ENCODE measurements at regions not wholly inside any gene's neighbourhood (a gene's known extent, or its start where the extent isn't known, plus 50 kb on each side); places are given as distances from the start of the nearest gene placed in this dataset.

DNA sequence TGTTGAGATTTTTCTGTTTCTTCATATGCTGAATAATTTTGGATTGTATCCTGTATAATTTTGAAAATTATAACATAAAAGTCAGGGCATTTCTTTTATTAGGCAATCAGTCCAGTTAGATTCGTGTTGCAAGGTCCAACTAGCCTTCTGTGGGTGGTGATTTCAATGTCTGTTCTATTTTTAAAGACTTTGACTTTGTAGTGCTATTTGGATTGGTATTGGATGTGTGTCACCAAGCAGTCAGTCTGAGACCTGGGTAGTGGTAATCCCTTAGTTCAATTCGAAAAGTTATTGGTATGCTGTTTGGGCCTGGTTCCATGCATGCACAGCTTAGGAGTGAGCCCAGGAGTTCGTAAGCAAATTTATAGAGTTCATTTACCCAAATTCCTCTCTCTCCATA lies 82.2 kb downstream of the EPDR1 start:
- no peak for DNase-seq

DNA sequence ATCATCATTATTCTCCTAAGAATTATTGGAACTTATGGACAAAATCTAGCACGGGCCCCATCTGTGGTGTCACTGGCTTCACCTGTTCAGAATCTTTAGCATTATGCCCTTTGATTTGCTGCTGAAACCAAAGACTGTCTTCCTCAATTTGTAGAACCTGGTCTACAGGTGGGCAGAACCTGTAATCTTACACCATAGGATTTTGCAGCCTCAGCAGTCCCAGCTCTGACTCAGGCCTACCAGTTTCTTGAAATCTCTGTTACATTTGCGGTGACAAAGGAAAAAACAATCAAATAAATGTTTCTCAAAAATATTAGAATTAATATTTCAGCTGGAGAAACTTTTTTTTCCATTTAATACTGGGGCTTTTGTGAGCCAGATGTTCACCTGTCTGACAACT lies 86.1 kb downstream of the EPDR1 start:
- no peak for DNase-seq

DNA sequence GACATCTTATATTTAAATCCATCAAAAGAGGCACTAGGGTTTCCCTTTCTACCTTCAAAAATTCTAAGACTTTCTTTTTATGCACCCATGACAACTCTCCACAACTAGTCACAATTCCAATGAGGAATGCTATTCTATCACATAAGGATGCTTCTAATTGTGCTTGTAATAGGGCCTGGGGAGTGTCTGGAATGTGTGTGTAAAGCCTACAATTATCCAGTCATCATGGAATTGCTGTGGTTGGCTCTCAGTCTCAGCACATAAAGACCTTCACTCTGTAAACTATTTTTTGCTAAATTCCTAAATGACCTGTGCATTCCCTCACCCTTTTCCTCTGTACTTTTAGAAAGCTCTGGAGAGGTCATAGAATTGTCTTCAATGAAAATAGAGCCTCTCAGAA lies 86.7 kb downstream of the EPDR1 start:
- no peak for DNase-seq

DNA sequence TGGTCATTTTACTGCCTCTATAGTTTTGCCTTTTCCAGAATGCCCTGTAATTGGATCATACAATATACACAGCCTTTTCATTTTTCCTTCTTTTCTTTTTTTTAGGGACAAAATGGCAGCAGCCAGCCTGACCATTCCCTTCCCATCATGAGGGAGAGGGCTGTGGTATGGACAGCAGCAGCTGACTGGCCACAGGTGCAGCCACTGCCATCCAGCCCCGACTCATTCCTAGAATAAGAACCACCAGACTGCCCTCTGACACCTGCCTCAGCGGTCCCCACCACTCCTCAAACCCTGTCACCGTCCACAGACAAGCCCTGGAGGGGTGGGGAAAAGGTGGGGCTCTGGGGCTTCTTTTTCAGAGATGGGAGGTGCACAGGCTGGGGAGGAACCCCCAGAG lies 92.8 kb downstream of the EPDR1 start:
- no peak for DNase-seq

DNA sequence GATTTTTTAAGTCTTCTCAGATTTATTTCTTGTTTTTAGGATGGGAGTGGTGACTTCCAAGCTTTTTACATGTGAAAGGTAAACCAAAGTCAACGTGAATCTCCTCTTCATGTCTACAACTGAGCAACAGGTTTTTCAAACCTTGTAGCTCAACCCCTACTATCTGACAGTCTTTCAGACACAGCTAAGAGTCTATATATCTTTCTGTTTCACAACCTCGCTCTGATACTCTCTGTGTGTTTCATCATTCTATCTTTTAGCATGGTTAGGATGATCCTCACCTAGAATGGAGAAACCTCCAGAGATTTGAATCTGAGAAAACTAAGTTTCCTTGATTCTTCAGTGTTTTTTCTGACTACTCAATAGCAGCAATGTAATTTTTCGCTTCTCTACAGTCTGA lies 96.1 kb downstream of the EPDR1 start:
- no peak for DNase-seq

DNA sequence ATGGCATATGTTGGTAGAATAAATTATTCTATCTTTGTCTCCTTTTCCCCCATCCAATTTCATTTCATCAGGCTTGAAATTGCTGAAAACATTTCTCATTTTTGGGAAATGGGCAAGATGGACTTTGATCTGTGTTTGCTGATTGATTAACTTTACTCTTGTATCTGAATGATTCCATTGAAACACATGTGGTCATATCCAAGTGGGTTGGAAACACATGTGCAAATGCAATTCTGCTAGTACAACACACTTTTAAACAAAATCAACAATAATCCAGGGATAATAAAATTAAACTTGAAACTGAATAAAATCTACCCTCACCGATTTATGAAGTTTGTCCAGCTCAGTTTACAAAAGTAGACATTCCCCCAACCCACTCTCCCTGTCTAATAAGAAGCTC lies 96.9 kb downstream of the EPDR1 start:
- DNase-seq: no peak

DNA sequence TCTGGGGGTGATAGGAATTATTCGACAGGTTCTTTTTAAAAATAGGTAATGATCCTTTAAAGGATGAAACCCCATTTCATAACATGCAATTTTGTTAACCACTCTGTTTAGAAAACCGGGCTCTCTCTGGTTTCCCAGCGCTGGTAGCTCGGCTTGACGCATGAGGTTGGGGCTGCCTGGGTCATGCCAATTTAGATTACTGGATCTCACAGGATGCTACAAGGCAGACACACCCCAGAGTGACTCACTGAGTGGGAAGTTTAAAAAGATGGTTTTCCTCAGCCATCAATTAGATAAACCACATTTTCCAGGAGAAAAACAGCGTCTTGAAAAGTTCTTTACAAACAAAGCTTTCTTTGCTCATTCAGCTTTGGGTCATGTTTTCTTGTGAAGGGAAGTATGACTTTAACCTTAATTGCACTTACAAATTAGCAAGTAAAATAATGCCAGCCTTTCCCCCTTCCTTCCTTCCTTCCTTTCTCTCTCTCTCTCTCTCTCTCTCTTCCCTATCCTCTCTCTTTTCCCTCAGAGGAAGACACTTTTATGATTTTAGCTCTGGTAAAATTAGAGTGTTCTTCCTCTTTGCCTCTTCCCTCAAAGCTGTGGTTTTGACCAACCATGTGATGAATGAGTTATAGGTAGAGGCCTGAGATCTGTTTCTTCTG lies 99.8 kb downstream of the EPDR1 start:
- DNase-seq: no peak

DNA sequence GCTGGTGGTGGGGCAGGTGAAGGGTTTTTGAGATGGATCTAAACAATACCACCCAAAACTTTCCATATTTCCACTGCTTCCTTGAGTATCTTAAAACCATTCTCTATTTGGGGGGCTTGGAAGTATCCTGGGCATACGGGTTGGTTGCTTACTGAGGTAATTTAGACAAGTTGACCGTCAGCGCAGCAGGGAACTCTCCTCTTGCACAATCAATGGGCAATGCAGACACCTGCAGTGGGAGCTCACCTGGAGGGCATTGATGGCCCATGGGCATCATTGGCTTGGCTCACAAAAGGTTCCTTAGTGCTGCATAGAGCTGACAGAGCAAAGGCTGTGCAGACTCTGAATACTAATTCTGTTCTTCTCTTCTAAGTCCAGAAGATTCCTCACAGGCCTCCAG lies 101.5 kb downstream of the EPDR1 start:
- no peak for DNase-seq

DNA sequence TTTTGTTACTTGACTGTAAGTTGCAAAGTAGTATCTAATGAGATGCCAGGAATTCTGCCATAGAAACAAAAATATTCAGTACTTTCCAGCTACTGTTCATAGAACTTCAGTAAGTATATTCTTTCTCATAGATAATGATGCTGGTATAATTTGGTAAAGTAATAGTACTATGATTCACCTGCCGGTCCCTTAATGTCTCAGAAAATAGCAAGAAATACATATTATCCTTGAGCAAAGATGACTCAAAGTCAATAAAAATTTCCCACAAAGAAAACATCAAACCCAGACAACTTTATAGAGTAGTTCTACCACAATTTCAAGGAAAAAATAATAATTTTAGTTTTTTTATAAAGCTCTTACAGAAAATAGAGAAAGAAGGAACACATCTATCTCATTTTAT lies 105.4 kb downstream of the EPDR1 start:
- DNase-seq: no peak

DNA sequence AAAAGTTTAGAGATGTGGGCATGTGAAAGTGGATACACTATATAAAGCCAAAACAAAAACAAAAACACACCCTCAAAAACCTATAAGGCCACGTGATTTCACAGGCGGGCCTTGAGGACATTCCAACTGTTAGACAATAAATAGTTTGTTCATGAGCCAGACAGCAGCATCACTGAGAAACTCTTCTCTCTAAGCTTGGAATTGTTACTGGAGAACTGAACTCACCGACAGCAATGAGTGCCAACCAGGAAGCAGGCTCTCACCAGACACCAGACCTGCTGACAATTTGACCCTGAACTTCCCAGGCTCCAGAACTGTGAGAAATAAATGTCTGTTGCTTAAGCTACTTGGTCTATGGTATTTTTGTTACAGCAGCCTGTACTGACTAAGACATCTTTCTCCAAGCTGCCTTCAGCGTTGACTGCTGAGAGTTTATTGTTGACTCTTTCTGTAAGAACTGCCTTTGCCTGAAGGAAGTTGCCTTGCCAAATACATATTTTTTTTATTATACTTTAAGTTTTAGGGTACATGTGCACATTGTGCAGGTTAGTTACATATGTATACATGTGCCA lies 107.5 kb downstream of the EPDR1 start:
- no peak for DNase-seq

DNA sequence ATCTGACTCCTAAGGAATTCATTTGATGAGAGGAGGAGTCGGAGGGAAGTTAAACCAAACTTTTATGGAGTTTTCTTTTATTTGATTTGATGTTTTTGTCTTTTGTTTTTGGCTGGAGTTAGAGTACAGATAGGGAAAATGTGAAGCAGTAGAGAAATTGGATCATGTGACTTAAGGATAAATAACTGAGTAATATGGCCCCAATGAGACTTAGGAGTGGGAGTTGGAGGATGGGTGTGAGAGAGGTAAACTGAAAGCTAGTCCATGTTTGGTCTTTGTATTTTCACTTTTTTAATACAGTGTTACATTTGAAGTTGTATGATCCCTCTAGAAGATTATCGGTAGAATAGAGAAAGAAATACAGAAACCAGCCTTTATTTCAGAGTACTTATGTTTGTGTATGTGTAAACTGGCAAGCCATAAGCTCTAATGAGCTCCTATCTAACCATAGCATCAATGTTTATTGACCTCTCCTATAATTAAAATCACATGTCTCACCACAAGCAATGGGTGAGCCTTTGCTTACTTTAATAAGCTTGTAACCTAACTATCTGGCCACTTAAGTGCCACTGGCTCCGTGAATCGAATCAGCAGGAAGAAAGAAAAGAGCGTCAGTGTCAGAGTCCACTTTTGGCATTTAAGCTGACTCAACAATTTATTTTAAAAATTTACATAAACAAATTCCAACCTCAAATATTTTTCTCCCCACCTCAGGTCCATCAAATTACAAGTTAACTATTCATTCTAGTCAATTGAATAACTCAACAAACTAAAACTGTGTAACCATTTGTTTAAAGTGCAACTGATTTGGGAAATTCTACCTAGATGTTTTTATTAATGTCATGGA lies 113.8 kb downstream of the EPDR1 start:
- DNase-seq: no peak

DNA sequence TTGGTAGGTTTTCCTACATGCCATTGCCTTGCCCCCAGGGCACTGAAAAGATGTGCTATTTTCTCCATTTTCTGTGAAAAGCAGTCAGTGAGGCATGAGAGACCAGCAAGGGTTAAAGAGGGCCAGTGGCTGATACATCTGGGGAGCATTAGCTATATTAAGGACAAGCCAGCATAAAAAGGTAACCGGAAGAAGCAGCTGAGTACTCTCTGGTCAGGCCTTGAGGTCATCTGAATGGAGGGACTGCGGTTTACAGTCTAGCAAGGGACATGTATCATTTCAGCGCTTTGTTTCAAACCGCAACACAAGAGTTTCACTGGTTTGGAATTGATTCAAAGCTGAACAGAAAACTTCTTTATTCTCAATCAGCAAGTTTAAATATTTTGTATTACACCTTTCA lies 120.4 kb downstream of the EPDR1 start:
- no peak for DNase-seq

DNA sequence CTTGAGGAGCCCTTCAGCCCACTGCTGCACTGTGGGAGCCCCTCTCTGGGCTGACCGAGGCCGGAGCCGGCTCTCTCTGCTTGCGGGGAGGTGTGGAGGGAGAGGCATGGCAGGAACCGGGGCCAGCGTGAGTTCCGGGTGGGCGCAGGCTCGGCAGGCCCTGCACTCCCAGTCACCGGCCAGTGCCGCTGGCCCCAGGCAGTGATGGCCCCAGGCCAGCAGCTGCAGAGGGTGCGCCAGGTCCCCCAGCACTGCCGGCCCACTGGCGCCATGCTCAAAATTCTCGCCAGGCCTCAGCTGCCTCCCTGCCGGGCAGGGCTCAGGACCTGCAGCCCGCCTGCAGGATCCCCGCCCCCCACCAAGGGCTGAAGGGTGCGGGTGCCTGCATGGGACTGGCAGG lies 128.4 kb upstream of the STARD3NL start:
- no peak for DNase-seq

DNA sequence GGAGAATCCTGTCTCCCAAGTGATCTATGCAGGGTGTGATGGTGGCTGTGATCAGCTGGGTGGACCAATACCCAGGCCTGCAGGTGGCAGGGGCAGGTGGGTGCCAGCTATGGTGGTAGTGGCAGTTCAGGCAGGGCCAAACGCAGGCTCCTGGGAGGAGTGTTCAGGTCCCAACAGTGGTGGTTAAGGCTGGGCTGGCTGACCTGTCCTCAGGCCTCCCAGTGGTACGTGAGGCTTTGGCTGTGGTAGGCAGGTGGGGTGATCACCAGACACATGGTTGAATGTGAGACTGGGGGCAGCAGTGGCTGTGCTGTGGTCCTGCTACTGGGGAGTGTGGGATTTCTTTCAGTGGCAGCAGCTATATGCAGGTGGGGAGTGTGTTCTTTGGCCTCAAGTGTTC lies 126.7 kb upstream of the STARD3NL start:
- DNase-seq: no peak

DNA sequence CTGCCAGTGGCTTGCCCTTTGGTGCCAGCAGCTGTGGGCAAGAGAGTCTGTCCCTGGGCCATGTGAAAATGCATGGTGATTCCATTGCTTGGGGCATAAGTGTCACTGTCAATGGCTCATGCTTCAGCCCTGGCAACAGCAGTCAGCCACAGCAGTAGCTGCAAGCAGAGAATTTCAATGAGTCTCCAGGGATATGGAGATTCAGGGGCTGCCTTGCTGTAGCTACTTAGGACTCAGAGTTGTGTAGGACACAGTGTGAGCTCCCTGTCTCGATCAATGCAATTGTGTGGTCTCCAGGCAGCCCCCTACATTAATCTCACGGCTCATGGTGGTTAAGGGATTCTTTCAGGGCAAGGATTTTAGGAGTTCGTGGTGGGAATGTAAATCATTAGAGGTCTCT lies 126.3 kb upstream of the STARD3NL start:
- DNase-seq: no peak

DNA sequence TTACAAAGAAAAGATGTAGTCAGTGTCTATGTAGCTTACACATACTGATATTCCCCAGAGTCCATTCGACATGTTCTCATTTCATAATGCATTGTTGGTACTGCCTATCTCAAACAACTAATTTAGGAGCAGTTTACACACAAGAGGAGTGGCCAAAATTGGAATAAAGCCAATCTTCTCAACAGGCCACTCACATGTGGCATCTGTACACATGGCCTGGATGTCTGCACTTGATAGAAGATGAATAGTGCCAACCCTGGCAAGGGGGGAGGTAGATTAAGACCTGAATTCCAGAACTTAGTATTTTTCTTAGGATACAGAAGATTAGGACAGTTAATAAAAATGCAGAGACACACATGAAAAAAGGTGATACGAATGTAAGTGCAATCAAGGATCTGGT lies 125.3 kb upstream of the STARD3NL start:
- DNase-seq: no peak

DNA sequence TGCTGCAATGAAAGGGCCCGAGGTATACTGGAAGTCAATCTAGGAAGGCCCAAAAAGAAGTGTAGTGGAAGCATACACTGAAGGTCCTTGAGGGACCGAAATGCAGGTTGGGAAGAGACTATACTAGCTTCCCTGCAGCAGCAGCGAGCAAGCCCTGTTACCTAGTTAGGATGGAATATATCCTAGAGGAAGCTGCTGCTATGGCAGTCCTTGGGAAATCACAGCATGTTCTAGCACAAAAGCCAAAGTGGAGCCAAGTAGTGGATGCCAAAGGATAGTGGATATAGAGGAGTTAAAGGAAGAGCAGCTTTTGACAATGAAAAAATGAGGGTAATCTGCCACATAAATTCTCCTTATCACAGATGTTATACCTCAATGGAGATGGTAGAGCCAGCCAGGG lies 123.8 kb upstream of the STARD3NL start:
- DNase-seq: no peak

DNA sequence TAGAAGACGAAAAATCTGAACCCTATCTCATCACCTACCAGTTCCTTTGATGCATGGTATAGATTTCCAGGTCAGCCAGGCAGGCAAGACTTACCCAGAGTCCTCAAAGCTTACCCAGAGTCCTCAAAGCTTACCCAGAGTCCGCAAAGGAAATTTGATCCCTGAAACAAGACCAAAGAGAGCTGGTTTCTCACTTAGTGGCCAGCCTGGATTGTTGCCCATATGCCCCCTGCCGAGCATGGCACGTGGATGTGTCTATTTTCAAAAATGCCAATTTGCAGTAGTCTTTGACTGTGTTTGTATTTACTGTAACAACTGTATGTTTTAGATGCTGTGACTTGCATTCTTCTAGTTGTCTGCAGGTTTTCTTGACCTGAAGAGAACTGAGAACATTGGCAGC lies 120.2 kb upstream of the STARD3NL start:
- DNase-seq: no peak

DNA sequence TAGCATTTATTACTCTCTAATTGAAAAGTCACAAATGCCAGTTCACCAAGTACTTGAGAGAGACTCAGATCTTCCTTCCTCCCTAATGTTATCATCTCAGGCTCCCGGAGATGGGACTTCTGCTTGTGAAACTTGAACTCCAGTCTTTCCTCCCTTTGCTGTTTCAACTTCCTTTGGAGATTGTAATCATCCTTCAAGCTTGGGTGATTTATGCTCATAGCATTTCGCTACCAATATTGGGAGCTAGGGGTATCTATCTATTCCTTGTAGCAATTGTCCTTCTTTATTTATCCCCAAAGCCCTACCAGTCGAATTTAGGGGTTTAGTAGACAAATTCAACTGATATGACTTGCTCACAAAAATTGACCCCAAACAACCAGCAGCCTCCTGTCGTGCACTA lies 117.9 kb upstream of the STARD3NL start:
- DNase-seq: no peak

DNA sequence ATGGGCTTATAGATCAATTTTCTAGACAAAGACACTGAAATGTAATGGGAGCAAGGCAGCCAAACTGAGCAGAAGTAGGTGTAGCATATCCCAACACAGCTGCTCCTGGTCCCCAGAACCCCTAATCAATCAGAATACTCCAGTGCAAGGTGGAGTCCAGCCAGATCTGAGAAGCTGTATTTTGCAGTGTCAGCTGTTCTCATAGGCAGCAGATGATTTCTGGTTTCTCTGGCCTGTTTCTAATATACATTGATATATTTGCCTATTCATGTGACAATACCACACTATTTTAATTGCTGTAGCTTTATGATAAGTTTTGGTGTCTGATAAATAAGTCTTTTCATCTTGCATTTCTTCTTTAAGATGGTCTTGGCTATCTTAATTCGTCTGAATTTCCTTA lies 117.4 kb upstream of the STARD3NL start:
- no peak for DNase-seq

DNA sequence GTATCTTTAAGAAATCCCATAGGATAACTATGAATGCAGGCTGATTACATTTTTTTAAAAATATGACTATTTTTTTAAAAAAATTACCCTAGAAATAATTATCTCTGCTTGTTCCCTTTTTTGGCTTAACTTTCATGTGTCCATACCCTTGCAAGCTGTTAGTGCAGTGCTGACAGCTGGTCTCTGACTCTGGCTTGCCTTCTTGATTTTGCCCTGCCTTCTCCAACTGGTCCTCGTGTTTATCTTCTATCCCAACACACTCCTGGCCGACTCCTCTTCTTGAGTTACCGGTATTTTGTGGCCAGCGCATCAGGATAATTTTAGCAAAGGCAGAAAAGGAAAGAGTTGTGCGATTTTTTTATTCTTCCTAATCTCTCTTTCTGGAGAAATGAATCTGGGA lies 111.7 kb upstream of the STARD3NL start:
- no peak for DNase-seq

DNA sequence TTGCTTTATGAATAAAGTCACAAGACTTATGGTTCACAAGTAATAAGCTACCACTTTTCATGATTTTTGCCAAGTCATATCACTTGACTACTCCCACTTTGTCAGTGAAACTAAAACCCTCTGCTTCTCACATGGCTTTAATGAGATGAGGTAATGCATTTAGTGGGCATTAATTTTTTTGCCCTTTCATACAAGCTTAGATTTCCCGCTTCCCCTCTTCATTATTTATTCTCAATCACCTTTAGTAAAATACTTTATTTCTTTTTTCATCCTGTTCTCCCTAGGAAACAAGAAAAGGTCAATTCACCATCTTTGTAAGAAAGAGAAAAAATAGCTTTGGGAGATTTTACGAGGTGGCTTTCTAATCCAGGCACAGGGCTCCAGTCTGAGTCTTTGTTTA lies 109.6 kb upstream of the STARD3NL start:
- no peak for DNase-seq

DNA sequence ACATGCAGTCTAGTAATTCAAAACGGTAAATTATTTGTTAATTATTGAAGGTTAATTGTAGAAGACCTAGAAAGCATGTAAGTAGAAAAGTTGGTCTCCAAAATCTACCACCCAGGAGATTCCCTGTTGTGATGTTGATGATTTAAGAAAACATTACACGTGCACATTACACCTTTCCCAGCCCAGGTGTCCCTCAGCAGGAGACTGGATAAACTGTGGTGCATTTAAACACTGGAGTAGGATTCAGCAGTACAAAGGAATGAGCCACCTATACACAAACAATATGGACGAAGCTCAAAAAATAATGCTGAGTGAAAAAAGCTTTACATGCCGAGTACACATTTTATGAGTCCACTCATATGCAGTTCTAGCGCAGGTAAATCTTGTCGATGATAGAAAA lies 109.0 kb upstream of the STARD3NL start:
- no peak for DNase-seq

DNA sequence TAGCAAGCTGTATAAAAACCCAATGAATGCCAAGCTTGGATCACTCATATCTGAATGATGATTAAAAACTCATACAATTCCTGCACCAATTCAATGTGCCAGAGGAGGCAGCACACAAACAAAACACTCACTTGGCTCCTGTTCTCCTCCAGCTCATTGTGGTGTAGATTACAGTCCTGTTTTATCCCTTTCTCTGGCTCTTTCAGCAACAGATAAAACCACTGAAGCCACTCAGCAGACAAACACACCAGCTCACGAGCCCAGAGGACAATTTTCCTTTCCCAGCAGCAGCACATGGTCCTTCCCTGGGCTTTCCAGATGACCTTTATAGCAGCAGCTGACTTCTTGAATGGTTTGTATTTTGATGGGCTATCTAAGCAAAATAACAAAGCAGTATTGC lies 107.3 kb upstream of the STARD3NL start:
- no peak for DNase-seq

DNA sequence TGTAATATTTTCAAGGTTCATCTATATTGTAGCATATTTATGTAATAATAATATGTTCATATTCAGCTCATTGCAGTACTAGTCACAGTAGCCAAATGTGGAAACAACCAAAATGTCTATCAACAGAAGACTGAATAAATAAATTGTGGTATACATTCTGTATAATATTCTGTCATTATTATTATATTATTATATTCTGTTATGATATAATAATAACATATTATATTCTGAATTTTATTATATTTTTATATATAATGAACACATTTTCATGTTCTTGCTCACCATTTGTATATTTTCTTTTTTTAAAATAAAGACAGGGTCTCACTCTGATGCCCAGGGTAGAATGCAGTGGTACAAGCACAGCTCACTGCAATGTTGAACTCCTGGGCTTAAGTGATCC lies 91.2 kb upstream of the STARD3NL start:
- no peak for DNase-seq

Data from activated gamma-delta T cell treated with Interleukin-2 at 50 U/mL for 16 hours (primary cell).